ENCODE measurements at regions not wholly inside any gene's neighbourhood (a gene's known extent, or its start where the extent isn't known, plus 50 kb on each side); places are given as distances from the start of the nearest gene placed in this dataset.
A peak's percentile ranks its signal among the peaks of the same experiment; 100 is the strongest.

DNA sequence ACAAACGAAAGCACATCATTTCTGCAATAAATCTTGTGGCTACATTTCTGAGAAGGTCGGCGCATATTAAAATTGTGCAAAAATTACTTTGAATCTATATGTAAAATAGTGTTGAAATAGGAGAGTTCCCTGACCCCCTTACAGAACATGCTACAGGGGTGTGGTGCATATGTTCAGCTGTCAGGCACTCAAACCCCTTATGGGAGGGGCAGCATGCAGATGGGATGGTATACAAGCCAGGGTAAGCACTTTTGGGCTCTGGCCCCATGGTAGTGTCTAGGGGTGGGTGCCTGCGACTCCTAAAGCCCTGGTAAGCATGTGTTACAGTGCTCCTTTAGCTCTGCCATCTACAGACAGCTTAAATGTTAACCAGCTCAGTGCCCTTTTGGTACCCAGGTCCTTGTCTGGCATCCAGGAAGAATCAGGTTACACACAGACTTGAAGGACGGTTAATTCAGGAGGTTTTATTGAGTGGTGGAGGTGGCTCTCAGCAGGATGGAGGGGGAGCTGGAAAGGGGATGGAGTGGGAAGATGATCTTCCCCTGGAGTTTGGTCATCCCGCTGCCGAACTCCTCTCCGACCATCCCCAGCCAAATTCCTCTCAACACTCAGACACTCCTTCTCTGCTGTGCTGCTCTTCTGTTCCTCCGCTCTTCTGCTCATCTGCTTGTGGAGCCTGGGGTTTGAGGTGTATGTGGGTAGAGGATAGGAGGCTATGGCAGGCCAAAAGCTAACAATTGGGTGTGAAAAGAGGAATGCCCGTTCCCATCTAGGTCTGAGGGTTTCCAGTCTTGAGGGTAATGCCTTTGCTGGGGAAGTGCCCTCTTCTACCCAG is 84.6 kb upstream of the RASEF start:
- TF ChIP-seq, protein P1, sequence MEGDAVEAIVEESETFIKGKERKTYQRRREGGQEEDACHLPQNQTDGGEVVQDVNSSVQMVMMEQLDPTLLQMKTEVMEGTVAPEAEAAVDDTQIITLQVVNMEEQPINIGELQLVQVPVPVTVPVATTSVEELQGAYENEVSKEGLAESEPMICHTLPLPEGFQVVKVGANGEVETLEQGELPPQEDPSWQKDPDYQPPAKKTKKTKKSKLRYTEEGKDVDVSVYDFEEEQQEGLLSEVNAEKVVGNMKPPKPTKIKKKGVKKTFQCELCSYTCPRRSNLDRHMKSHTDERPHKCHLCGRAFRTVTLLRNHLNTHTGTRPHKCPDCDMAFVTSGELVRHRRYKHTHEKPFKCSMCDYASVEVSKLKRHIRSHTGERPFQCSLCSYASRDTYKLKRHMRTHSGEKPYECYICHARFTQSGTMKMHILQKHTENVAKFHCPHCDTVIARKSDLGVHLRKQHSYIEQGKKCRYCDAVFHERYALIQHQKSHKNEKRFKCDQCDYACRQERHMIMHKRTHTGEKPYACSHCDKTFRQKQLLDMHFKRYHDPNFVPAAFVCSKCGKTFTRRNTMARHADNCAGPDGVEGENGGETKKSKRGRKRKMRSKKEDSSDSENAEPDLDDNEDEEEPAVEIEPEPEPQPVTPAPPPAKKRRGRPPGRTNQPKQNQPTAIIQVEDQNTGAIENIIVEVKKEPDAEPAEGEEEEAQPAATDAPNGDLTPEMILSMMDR (conservative IDR thresholded peaks at IDR 0.05), result no peak
- no peak for TF ChIP-seq ZFX (IDR thresholded peaks at IDR 0.05)
- no peak overlapping the region for H3K27ac ChIP-seq

DNA sequence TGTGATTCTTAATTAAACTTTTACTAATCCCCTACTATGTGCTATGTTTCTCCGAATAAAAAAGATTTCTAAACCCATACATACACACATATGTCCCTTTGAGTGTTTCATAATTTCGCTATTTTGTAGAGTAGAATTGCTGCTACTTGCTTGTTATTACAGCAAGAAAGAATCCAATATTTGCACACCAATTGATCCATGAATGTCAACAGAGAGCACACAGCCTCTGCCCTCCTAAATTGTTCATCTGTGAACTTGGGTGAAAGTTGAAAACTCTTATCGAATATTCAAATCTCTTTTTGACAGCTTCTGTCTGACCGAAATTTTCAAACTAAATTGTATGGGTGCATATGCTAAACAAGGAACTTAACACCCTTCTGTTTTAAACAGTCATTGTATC is 83.4 kb upstream of the RASEF start:
- TF ChIP-seq, protein P1 (conservative IDR thresholded peaks at IDR 0.05), result no peak
- no peak for TF ChIP-seq ZFX (IDR thresholded peaks at IDR 0.05)
- H3K27ac ChIP-seq, result no peak overlapping the region

DNA sequence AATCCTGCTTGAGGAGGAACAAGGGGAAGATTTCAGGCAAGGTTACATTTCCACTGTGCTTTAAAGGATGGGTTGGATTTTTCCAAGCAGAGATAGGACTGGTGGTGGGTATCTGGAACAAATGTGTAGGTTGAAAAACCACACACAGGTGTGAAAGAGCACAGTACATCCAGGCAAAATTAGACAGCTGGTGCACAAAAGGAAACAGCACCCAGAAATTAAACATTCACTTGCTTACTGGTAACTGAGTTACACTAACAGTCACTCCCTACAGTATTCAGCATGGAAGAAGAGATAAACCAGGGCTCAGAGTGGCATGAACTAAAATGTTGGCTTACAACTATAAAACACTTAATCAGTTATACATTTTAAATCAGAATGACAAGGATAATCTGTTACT is 81.5 kb upstream of the RASEF start:
- TF ChIP-seq, protein P1 (conservative IDR thresholded peaks at IDR 0.05), result no peak
- TF ChIP-seq ZFX (IDR thresholded peaks at IDR 0.05), result no peak
- H3K27ac ChIP-seq, result no peak overlapping the region

DNA sequence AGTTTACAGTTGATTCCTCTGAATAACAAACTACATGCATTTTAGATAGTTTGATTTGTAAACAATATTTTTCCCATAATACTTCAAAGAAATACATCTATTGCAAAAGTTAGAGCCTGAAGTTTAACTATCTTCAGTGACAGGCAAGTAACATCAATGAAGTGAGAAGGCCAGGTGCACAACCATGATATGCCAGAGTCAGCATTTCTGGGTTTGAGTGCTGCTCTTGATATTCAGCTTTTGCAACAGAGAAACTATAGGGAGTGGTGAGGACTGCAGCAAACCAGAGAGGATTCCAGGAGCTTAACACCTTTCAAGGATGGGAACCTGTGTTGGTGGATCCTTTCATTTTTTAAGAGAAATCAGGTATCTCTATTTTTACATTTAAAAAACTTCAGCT is 79.4 kb upstream of the RASEF start:
- TF ChIP-seq, protein P1 (conservative IDR thresholded peaks at IDR 0.05), result no peak

DNA sequence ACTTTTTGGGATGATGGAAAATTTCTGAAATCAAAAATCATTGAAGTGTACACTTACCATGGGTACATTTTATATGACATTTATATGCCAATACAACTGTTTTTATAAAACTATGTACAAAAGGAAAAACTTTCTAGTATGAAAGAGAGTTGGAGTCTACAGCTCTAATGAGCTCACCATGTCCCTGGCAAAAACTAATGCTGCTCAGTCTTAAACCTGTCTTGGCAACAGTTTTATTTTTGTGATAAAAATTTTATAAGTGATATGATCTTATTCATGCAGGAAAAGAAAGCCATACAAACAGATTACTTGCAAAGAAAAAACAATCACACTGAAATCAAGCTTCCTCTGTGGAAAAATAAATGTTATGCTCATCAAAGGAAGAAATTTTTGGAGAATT is 78.9 kb upstream of the RASEF start:
- TF ChIP-seq ZFX (IDR thresholded peaks at IDR 0.05), result no peak
- TF ChIP-seq, protein P1 (conservative IDR thresholded peaks at IDR 0.05), result no peak

More for the DNA sequence above, 79.4 kb upstream of the RASEF start:
- peak overlapping the region; percentile 26; the same call in 1 of the 2 replicates for H3K27ac ChIP-seq

DNA sequence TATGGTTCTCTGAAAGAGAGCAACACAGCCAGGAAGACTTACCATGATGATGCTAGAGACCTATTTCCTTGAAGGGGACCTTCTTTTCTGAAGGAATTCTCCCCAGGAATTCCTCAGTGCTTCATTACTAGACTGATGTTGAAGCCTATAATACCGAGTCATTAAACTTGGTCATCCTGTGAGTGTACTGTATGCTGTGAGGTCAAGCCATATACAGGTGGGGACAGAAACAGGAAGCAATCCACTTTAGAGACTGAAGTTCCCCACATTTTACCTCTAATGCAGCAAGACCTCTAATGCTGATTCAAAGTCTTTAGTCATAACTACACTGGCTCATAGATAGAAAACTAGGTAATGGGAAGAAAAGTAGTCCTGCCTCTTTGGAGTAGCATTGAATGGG is 77.1 kb upstream of the RASEF start:
- H3K27ac ChIP-seq, result no peak overlapping the region
- TF ChIP-seq, protein P1 (conservative IDR thresholded peaks at IDR 0.05), result no peak
- no peak for TF ChIP-seq ZFX (IDR thresholded peaks at IDR 0.05)

More for the DNA sequence above, 78.9 kb upstream of the RASEF start:
- peak overlapping the region; percentile 71 for H3K27ac ChIP-seq

DNA sequence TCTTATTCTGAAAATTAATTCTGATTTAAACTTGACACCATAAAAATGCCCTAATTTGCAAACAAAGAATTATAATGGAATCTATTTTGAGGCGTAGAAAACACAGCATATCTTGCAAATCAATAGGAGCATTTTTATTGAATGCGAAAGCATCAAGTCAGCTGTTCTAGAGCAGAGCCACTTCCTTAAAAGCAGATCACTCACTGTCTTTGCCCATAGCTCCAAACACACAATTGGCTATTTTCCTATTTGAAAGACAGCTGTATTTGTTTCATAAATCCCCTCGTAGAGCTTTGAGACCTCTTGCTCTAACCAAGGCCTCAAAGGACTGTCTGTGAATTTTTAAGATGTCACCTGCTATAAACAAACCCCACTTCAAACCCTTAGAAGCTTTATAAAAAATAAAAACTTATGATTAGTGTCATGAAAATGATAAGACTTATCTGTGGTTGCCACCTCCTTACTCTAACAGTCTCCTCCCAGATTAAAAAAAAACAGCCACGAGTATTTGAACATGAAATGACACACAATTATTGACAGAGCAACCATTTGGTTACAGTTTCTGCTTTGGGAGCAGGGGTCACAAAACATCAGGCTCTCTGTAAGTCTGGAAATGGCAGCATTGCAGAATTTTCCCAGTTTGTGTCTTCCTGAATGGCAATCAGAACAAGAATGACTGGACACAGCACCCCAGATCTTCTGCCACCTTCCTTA is 75.6 kb upstream of the RASEF start:
- TF ChIP-seq, protein P1 (conservative IDR thresholded peaks at IDR 0.05), result no peak
- TF ChIP-seq ZFX (IDR thresholded peaks at IDR 0.05), result no peak
- H3K27ac ChIP-seq, result no peak overlapping the region

All from C4-2B (cell line).